ENCODE measurements at regions not wholly inside any gene's neighbourhood (a gene's known extent, or its start where the extent isn't known, plus 50 kb on each side); places are given as distances from the start of the nearest gene placed in this dataset.

- TF ChIP-seq, protein P1, sequence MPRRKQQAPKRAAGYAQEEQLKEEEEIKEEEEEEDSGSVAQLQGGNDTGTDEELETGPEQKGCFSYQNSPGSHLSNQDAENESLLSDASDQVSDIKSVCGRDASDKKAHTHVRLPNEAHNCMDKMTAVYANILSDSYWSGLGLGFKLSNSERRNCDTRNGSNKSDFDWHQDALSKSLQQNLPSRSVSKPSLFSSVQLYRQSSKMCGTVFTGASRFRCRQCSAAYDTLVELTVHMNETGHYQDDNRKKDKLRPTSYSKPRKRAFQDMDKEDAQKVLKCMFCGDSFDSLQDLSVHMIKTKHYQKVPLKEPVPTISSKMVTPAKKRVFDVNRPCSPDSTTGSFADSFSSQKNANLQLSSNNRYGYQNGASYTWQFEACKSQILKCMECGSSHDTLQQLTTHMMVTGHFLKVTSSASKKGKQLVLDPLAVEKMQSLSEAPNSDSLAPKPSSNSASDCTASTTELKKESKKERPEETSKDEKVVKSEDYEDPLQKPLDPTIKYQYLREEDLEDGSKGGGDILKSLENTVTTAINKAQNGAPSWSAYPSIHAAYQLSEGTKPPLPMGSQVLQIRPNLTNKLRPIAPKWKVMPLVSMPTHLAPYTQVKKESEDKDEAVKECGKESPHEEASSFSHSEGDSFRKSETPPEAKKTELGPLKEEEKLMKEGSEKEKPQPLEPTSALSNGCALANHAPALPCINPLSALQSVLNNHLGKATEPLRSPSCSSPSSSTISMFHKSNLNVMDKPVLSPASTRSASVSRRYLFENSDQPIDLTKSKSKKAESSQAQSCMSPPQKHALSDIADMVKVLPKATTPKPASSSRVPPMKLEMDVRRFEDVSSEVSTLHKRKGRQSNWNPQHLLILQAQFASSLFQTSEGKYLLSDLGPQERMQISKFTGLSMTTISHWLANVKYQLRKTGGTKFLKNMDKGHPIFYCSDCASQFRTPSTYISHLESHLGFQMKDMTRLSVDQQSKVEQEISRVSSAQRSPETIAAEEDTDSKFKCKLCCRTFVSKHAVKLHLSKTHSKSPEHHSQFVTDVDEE (CRISPR knock-in tag; IDR thresholded peaks at IDR 0.05) = no peak
- TF ChIP-seq CSDC2 (CRISPR knock-in tag; IDR thresholded peaks at IDR 0.05) (no peak), ISL1 (CRISPR knock-in tag; IDR thresholded peaks at IDR 0.05) (no peak), ZC3H10 (CRISPR knock-in tag; IDR thresholded peaks at IDR 0.05) (no peak), ARNTL (CRISPR knock-in tag; IDR thresholded peaks at IDR 0.05; ENCODE audit: borderline replicate concordance, low read depth) (no peak), ZFP30 (CRISPR knock-in tag; IDR thresholded peaks at IDR 0.05) (no peak), OSR1 (CRISPR knock-in tag; IDR thresholded peaks at IDR 0.05) (no peak), GLIS3 (CRISPR knock-in tag; IDR thresholded peaks at IDR 0.05) (no peak), ZFP3 (CRISPR knock-in tag; IDR thresholded peaks at IDR 0.05) (no peak), TCF4 (CRISPR knock-in tag; IDR thresholded peaks at IDR 0.05; ENCODE audit: borderline replicate concordance) (no peak)
- TF ChIP-seq, protein P2, sequence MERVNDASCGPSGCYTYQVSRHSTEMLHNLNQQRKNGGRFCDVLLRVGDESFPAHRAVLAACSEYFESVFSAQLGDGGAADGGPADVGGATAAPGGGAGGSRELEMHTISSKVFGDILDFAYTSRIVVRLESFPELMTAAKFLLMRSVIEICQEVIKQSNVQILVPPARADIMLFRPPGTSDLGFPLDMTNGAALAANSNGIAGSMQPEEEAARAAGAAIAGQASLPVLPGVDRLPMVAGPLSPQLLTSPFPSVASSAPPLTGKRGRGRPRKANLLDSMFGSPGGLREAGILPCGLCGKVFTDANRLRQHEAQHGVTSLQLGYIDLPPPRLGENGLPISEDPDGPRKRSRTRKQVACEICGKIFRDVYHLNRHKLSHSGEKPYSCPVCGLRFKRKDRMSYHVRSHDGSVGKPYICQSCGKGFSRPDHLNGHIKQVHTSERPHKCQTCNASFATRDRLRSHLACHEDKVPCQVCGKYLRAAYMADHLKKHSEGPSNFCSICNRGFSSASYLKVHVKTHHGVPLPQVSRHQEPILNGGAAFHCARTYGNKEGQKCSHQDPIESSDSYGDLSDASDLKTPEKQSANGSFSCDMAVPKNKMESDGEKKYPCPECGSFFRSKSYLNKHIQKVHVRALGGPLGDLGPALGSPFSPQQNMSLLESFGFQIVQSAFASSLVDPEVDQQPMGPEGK (CRISPR knock-in tag; IDR thresholded peaks at IDR 0.05; ENCODE audit: borderline replicate concordance) = no peak
- TF ChIP-seq, protein P3, sequence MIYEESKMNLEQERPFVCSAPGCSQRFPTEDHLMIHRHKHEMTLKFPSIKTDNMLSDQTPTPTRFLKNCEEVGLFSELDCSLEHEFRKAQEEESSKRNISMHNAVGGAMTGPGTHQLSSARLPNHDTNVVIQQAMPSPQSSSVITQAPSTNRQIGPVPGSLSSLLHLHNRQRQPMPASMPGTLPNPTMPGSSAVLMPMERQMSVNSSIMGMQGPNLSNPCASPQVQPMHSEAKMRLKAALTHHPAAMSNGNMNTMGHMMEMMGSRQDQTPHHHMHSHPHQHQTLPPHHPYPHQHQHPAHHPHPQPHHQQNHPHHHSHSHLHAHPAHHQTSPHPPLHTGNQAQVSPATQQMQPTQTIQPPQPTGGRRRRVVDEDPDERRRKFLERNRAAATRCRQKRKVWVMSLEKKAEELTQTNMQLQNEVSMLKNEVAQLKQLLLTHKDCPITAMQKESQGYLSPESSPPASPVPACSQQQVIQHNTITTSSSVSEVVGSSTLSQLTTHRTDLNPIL (CRISPR knock-in tag; IDR thresholded peaks at IDR 0.05; ENCODE audit: low read depth) = no peak
Observed at GRCh38 chr11:123362941-123363340, 67.1 kb upstream of the GRAMD1B start.
